BJ (cell line): ENCODE measurements at regions not wholly inside any gene's neighbourhood (a gene's known extent, or its start where the extent isn't known, plus 50 kb on each side); places are given as distances from the start of the nearest gene placed in this dataset.

Experiments
- CTCF ChIA-PET: fragments of 350-600 bp; formaldehyde crosslinking; extraction: SDS; loops from one replicate; lab custom pipeline; 2021; ENCODE audit warnings: antibody characterized with exemption, inconsistent platforms; lab: Yijun Ruan, JAX
- POLR2A ChIA-PET: fragments of 300-600 bp; sonication (Branson Sonifier 250); formaldehyde crosslinking; extraction: SDS; loops from one replicate; lab custom pipeline; 2021; ENCODE audit warnings: antibody characterized with exemption; lab: Charles Lee
- DNase-seq: peaks from one replicate; pipeline ENCODE4 v3.0.0-alpha.2; 2011; ENCODE audit warnings: low read depth
- H3K27me3 ChIP-seq: 2 replicates; pipeline ENCODE4 v1.6.0; 2011; ENCODE audit warnings: low read length; ENCODE audit not compliant: control insufficient read depth, insufficient read depth
- H3K36me3 ChIP-seq: 2 replicates; pipeline ENCODE4 v1.5.1; 2011; ENCODE audit warnings: low read length; ENCODE audit not compliant: control insufficient read depth, insufficient read depth
- H3K4me3 ChIP-seq: 2 replicates; pipeline ENCODE4 v1.5.1; 2011; ENCODE audit warnings: low read depth, mild to moderate bottlenecking, control low read depth, low read length
- TF ChIP-seq, protein P1 (sequence below): IDR thresholded peaks from 2 replicates; pipeline ENCODE4 v1.5.1; 2011; ENCODE audit warnings: low read depth, mild to moderate bottlenecking, control low read depth, inconsistent platforms, low read length, moderate library complexity; ENCODE audit not compliant: insufficient read depth

DNA sequence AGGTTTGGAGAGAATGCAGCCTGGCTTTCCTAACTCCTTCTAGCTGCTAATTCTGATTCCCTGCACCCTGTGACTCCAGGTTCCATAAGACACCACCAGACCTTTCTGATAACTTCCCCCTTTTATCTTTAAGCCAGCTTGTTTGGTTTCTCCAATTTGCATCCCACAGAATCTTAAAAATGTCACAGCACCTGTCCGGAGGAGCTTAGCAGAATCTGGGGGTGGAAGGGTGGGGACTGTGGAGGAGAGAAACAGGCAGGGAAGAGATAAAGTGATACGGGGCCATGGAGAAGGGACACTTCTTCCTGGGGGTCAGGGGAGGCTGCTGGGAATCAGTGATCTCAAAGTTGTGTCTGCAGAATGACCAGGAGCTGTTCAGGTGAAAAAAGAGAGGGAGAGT, 59.4 kb downstream of the FOXL1 start:
- CTCF ChIA-PET: interaction anchor here (1.3 kb wide), 1 partner anchor 11 kb away, joined by 3 read pairs; no protein-coding TSS in a partner anchor
- no peaks in the 10 kb centered on the region; the same call in none of the 2 replicates for H3K27me3 ChIP-seq
- no peak overlapping the region for H3K4me3 ChIP-seq
- H3K36me3 ChIP-seq: no peaks in the 10 kb centered on the region
- DNase-seq: no peak
- TF ChIP-seq, protein P1, sequence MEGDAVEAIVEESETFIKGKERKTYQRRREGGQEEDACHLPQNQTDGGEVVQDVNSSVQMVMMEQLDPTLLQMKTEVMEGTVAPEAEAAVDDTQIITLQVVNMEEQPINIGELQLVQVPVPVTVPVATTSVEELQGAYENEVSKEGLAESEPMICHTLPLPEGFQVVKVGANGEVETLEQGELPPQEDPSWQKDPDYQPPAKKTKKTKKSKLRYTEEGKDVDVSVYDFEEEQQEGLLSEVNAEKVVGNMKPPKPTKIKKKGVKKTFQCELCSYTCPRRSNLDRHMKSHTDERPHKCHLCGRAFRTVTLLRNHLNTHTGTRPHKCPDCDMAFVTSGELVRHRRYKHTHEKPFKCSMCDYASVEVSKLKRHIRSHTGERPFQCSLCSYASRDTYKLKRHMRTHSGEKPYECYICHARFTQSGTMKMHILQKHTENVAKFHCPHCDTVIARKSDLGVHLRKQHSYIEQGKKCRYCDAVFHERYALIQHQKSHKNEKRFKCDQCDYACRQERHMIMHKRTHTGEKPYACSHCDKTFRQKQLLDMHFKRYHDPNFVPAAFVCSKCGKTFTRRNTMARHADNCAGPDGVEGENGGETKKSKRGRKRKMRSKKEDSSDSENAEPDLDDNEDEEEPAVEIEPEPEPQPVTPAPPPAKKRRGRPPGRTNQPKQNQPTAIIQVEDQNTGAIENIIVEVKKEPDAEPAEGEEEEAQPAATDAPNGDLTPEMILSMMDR: no peak
- POLR2A ChIA-PET: no interaction called here

DNA sequence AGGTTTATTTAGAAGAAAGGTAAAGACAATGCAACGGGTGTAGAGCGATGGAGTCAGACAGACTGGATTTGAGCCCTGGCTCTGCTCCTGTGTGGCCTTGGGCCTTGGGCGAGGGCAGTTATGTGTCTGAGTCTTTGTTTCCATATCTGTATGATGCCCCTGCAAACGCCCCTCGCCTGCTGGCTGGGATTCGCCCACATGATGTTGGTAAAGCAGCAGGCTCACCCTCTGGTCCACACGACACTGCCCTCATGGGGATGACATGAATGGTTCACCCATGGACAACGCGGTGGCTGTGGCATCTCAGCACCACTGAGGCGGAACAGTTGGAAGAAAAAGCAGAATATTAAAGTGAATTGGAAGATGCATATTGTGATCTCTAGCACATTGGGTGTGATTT, 60.3 kb downstream of the FOXL1 start:
- CTCF ChIA-PET: interaction anchor here (1.3 kb wide), 1 partner anchor 10 kb away, joined by 3 read pairs; no protein-coding TSS in a partner anchor
- H3K36me3 ChIP-seq: no peaks in the 10 kb centered on the region
- no peak for DNase-seq
- POLR2A ChIA-PET: no interaction called here
- no peak overlapping the region for H3K4me3 ChIP-seq
- H3K27me3 ChIP-seq: no peaks in the 10 kb centered on the region; the same call in none of the 2 replicates
- TF ChIP-seq, protein P1: no peak

DNA sequence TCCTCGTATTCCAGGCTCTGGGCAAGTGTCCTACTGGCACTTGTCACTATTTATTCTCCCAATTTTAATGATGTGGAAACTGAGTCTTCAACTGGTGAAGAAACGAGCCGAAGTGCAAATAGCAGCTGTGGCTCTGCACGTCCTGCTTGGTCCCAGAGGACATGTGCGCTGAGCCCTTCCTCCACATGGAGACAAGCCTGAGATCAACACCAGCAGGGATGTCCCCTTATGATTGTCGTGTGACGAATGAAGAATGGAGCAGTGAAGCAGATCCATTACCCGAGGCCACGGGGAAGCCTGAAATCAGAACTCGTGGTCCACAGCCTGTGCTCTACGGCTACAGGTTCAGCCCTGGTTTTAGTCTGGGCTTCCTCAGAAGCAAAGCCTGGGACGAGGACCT, 61.0 kb downstream of the FOXL1 start:
- Histone ChIP-seq H3K27me3 (no peaks in the 10 kb centered on the region; the same call in none of the 2 replicates), H3K4me3 (no peak overlapping the region), H3K36me3 (no peaks in the 10 kb centered on the region)
- ChIA-PET POLR2A (no interaction called here), CTCF (no interaction called here)
- TF ChIP-seq, protein P1: no peak
- DNase-seq: no peak

DNA sequence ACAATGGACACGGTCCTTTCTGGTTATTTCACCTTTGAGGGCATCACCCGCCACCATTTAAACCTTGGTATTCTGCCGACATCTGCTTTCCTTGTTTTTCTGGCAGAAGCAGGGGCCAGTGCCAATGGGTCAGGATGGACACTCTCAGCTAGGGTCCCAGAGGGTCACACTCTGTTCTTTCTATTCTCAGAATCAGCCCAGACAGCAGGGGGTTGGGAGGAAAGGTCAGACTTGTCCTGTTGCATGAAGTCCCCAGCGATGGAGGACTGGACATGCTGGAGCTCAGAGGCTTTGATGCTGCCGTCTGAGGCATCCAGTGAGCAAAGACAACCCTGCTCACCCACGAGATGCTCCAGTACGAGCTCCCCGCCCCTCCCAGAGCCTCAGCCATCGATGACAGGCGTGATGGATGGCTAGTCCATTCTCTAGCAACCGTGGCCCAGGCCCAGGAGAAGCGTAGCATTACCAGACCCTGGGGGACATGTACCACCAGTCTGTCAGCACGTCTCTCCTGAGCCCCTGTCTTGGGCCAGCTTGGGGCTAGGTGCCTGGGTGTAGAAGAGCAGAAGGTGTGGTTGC, 62.0 kb downstream of the FOXL1 start:
- no peak overlapping the region for H3K4me3 ChIP-seq
- no peak for DNase-seq
- TF ChIP-seq, protein P1: no peak
- ChIA-PET POLR2A (no interaction called here), CTCF (no interaction called here)
- no peaks in the 10 kb centered on the region for H3K36me3 ChIP-seq
- H3K27me3 ChIP-seq: no peaks in the 10 kb centered on the region; the same call in none of the 2 replicates

DNA sequence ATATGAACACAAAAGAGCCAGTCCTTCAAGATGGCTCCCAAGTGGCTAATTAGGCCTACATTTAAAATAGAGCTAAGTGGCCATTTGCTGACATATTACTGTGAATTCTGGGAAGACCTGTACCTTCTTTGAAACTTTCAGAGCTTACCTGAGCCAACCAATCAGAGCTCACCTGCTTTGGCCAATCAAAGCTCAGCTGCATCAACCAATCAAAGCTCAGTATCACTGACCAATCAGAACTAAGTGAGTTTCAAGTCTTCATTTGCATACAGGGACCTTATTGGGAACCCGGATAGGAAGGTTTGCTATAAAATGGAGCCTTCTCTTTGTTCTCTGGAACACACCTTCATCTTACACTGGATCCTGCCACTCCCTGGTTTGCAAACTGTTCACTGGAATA, 63.7 kb downstream of the FOXL1 start:
- H3K4me3 ChIP-seq: no peak overlapping the region
- no peaks in the 10 kb centered on the region for H3K36me3 ChIP-seq
- TF ChIP-seq, protein P1: no peak
- ChIA-PET CTCF (no interaction called here), POLR2A (no interaction called here)
- no peak for DNase-seq
- H3K27me3 ChIP-seq: no peaks in the 10 kb centered on the region; the same call in none of the 2 replicates
